GM20000 (cell line): ENCODE measurements at regions not wholly inside any gene's neighbourhood (a gene's known extent, or its start where the extent isn't known, plus 50 kb on each side); places are given as distances from the start of the nearest gene placed in this dataset.

ENCODE experiments used
- DNase-seq: peaks from one replicate; pipeline ENCODE4 v3.0.0; 2012; ENCODE audit warnings: low spot score
- CTCF ChIP-seq: IDR thresholded peaks from 2 replicates; pipeline ENCODE4 v1.5.1; 2012; ENCODE audit warnings: mild to moderate bottlenecking, control low read depth; ENCODE audit errors: extremely low read depth, missing control alignments

- no peak for DNase-seq
- no peak for TF ChIP-seq CTCF
Measured at GRCh38 chr18:26741758-26742157, 123.7 kb downstream of the AQP4 start.

- no peak for DNase-seq
Measured at GRCh38 chr18:26741048-26741447, 124.5 kb downstream of the AQP4 start.

GRCh38 chr18:26740396-26740795, 125.1 kb downstream of the AQP4 start:
- no peak for DNase-seq
- TF ChIP-seq CTCF: no peak

More at GRCh38 chr18:26741048-26741447, 124.5 kb downstream of the AQP4 start:
- TF ChIP-seq CTCF: no peak

DNA sequence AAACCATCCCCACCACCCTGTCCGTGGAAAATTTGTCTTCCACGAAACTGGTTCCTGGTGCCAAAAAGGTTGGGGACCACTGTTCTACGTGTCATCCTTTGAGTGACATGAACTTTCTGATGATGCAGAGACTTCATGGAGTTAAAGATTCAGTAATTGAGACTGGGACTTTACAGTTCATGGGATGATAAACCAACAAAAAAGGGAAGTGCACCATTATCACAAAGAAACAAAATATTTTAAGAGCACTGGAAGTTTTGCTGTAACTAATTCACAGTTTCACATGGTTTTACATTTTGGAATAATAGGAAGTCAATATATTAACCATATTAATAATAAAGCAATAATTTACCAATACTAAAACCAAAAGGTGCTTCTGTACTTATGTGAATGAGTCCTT, 126.8 kb downstream of the AQP4 start:
- no peak for TF ChIP-seq CTCF
- no peak for DNase-seq

GRCh38 chr18:26736301-26736700, 129.2 kb downstream of the AQP4 start:
- no peak for DNase-seq
- TF ChIP-seq CTCF: no peak

DNA sequence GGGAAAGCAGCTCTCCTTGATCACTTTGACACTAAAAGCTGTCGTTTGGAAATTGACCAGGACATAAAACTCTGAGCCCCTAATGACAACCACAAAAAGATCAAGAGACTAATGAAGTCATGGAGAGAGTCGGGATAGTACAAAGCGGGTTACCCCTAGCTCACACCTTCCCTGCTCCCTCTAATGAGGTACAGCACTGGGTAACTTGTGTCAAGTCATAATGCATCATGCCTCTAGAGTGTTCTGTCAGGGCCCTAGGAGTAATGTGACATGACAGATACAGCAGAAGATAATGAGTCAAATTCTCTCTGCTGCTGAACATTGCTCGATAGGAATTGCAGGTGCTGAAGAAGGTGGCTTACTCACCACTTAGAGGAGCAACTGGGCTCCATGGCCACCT, 130.7 kb downstream of the AQP4 start:
- no peak for TF ChIP-seq CTCF
- no peak for DNase-seq

GRCh38 chr18:26729449-26729848, 136.1 kb downstream of the AQP4 start:
- TF ChIP-seq CTCF: no peak
- DNase-seq: no peak
